Small intestine (tissue), 7 donors: ENCODE measurements at regions not wholly inside any gene's neighbourhood (a gene's known extent, or its start where the extent isn't known, plus 50 kb on each side); places are given as distances from the start of the nearest gene placed in this dataset.
A peak's percentile ranks its signal among the peaks of the same experiment; 100 is the strongest.
"Not testable (repeated sequence)": the region's sequence is repeated elsewhere in the genome, so short reads cannot be mapped to it uniquely, and the experiment has no call there.

Experiments used
- DNase-seq, 2 donors: peaks; one replicate each; pipeline versions ENCODE4 v3.0.0 to v3.0.0-alpha.2; 2013
- FAIRE-seq: peaks from 2 replicates; lab custom pipeline; 2012; peaks lifted over from hg19 to GRCh38; lab: Jason Lieb, UNC
- H3K27ac ChIP-seq, 3 donors: one replicate each; pipeline ENCODE4 v1.5.1; 2013; ENCODE audit warnings: low read length in 2 of 3, mild to moderate bottlenecking in 2 of 3, control low read depth in 1 of 3, inconsistent platforms in 1 of 3, low read depth in 1 of 3, moderate library complexity in 1 of 3
- H3K27me3 ChIP-seq, 3 donors: one replicate each; pipeline ENCODE4 v1.6.1; 2013; ENCODE audit warnings: low read length in 3 of 3, inconsistent platforms in 1 of 3; ENCODE audit not compliant: control insufficient read depth in 3 of 3, insufficient read depth in 3 of 3
- H3K36me3 ChIP-seq, 3 donors: one replicate each; pipeline ENCODE4 v1.6.1; 2013; ENCODE audit warnings: low read length in 3 of 3, inconsistent platforms in 1 of 3, low read depth in 1 of 3, mild to moderate bottlenecking in 1 of 3, moderate library complexity in 1 of 3; ENCODE audit not compliant: control insufficient read depth in 3 of 3, insufficient read depth in 2 of 3
- H3K4me1 ChIP-seq, 3 donors: one replicate each; pipeline ENCODE4 v1.6.1; 2013; ENCODE audit warnings: low read length in 2 of 3, inconsistent platforms in 1 of 3, low read depth in 1 of 3, mild to moderate bottlenecking in 1 of 3, moderate library complexity in 1 of 3; ENCODE audit not compliant: control insufficient read depth in 3 of 3, insufficient read depth in 2 of 3
- H3K4me3 ChIP-seq, 3 donors: one replicate each; pipeline ENCODE4 v1.5.1; 2013; ENCODE audit warnings: low read length in 3 of 3, control low read depth in 1 of 3, inconsistent platforms in 1 of 3, low read depth in 1 of 3, mild to moderate bottlenecking in 1 of 3, moderate library complexity in 1 of 3
- H3K9me3 ChIP-seq, 2 donors: one replicate each; pipeline ENCODE4 v1.6.1; 2013; ENCODE audit warnings: low read depth in 1 of 2, low read length in 1 of 2; ENCODE audit not compliant: control insufficient read depth in 2 of 2, insufficient read depth in 1 of 2
- WGBS, 3 donors: extraction: QIAGEN DNeasy Blood & Tissue Kit; methylation state at CpG; one replicate each; pipeline ENCODE4 v1.1.7; 2013; 5-methylcytosine and 5-hydroxymethylcytosine counted together
- donor health status: healthy with polysubstance abuse.
- donor health status: control.
- donor health status: control.
- donor health status: Bipolar disorder and iron deficiency.
- donor health status: healthy.

DNA sequence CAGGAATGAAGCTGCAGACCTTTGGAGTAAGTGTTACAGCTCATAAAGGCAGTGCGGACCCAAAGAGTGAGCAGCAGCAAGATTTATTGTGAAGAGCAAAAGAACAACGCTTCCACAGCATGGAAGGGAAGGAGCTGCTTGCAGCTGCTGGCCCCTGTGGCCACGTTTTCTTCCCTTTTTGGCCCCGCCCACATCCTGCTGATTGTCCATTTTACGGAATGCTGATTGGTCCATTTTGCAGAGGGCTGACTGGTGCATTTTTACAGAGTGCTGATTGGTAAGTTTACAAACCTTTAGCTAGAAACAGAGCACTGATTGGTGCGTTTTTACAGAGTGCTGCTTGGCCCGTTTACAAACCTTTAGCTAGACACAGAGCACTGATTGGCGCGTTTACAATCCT, 841.5 kb downstream of the CDH11 start:
- Histone ChIP-seq H3K4me3 (no peak overlapping the region), H3K27ac (no peak overlapping the region), H3K36me3 (no peaks in the 10 kb centered on the region), H3K4me1 (no peaks in the 10 kb centered on the region), H3K9me3 (no peaks in the 10 kb centered on the region), H3K27me3 (no peaks in the 10 kb centered on the region)
- FAIRE-seq (no peak), DNase-seq (no peak)
- WGBS, 3 donors = 69 to 76% (median 72%) methylated on average over 9 of the region's 9 CpGs

DNA sequence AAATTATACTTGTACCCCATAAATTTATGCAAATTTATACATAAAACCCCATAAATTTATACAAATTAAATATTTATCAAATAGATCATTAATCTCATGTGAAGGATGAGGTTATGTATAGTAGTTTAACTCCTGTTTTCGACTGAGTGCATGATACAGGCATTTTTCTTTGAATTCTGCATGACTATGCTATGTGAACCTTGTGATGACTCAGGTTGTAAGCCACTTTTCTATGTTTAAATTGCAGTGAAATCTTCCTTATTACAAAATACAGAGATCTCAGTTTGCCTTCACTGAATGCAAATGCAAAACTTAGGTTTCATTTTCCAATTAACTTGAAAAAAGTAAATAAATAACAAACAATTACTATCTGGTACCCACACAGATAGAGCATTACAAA, 843.7 kb downstream of the CDH11 start:
- Histone ChIP-seq H3K4me3 (no peak overlapping the region), H3K4me1 (no peaks in the 10 kb centered on the region), H3K9me3 (no peaks in the 10 kb centered on the region), H3K27ac (no peak overlapping the region), H3K36me3 (no peaks in the 10 kb centered on the region), H3K27me3 (no peaks in the 10 kb centered on the region)
- 37 to 59% (median 42%) methylated on average over 1 of the region's 1 CpG for WGBS, 3 donors
- DNase-seq (no peak), FAIRE-seq (no peak)

DNA sequence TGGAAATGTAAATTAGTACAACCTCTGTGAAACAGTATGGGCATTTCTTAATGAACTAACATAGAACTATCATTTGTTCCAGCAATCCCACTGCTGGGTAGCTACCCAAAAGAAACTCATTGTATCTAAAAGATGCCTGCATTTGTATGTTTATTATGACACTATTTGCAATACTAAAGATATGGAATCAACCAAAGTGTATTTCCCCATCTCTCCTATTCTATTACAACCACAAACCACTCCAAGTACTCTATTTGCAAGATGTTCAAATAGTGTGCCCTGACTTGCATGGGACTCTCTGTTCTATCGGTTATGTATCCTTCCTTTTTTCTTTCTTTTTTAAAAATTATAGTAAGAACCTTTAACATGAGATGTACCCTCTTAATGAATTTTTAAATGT, 845.2 kb downstream of the CDH11 start:
- Histone ChIP-seq H3K36me3 (no peaks in the 10 kb centered on the region), H3K9me3 (no peaks in the 10 kb centered on the region), H3K4me1 (no peaks in the 10 kb centered on the region), H3K4me3 (no peak overlapping the region), H3K27me3 (no peaks in the 10 kb centered on the region), H3K27ac (no peak overlapping the region)
- no peak for FAIRE-seq
- no peak for DNase-seq
- WGBS, 3 donors = 86 to 95% (median 89%) methylated on average over 1 of the region's 1 CpG

DNA sequence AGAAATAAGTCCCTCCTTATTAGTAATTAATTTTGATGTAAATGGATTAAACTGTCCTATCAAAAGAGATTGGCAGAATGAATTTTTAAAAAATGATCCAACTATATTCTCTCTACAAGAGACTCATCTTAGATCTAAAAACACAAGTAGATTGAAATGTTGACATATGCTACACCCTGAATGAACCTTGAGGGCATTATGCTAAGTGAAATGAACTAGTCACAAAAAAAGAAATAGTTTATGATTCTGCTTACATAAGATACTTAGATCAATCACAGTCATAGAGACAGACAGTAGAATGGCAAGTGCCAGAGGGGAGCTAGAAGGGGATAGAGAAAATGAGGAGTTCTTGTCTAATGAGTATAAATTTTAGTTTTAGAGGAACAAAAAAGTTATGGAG, 849.8 kb downstream of the CDH11 start:
- H3K36me3 ChIP-seq = no peaks in the 10 kb centered on the region
- no peak overlapping the region for H3K27ac ChIP-seq
- peaks cover 0 to 2% of the 10 kb centered on the region in 2 donors for H3K9me3 ChIP-seq
- H3K4me3 ChIP-seq = no peak overlapping the region
- FAIRE-seq (no peak), DNase-seq (no peak)
- no peaks in the 10 kb centered on the region for H3K4me1 ChIP-seq
- no peaks in the 10 kb centered on the region for H3K27me3 ChIP-seq

DNA sequence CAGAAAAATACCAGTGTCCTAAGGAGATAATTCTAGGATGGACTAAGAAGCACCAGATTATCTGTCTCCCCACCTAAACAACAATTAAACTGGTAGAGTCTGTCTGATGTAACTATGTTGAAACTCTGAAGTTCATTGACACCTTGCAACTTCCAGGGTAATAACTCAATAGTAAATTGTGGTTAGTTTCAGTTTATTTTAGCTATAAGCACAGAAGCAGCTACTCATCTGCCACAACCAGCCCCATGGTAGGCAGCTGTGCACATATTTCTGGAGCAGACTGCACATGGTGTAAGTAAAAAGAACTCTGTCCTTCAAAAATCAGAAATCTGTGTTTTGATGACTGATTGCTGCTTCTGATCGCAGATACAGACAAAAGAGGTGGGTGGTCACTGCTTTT, 852.1 kb downstream of the CDH11 start:
- H3K4me1 ChIP-seq = no peaks in the 10 kb centered on the region
- FAIRE-seq (no peak), DNase-seq (peak in 1 of 2 donors; percentile 24)
- H3K9me3 ChIP-seq = peaks cover 0 to 2% of the 10 kb centered on the region in 2 donors
- H3K36me3 ChIP-seq = no peaks in the 10 kb centered on the region
- H3K27ac ChIP-seq = no peak overlapping the region
- WGBS, 3 donors = 64 to 84% (median 69%) methylated on average over 1 of the region's 1 CpG
- no peaks in the 10 kb centered on the region for H3K27me3 ChIP-seq
- no peak overlapping the region for H3K4me3 ChIP-seq

DNA sequence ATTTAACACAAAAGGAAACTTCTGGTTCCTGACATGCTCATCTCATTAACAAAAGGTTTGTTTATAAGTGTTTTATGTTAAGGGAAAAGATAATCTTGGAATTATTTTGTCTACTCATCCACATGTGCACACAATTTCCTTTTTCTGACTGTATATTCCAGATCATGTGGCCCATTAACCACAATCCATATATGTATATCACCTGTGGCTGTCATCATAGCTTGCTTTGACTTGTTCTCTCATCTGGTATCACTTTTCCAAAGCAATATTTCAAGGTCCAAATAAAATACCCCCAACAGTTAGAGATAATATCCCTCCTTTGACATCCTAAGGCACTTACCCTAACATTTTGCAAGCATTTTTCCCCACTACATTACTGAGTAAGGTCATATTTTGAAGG, 856.1 kb downstream of the CDH11 start:
- H3K27me3 ChIP-seq = no peaks in the 10 kb centered on the region
- no peak for FAIRE-seq
- no peak overlapping the region for H3K4me3 ChIP-seq

DNA sequence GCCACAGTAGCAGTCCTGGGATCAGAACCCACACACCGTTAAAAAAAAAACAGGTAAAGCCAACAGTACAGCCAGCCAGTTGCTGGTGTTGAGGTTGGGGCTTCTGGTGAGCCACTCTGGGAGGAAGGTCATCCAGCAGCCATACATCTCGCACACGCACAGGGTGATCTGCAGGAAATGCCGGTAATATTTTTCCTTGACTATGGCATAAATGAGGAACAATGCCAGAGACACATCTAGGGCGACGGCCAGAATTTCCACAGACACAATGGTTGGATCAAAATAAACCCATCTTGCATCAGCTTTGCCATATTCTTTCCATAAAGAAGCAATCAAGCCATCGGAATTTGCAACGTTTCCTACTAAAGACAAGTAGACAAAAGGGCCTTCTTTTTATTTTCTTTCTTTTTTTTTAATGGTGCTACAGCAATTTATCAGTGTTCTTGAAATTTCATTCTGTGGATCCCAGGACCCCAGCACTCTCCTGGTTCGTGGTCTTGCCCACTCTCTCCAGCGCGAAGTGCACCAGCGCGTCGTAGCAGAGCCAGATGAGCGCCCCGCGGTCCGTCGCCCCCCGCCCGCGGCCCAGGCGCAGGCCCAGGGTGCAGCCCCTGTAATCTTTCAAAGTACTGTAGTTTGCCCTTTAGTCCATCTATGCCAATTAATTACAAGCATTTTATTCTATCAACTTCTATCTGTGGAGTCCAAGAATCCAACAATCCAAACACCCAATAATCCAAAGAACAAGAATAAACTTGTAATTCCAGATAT, 861.0 kb downstream of the CDH11 start:
- H3K27me3 ChIP-seq, H3K4me3 ChIP-seq, FAIRE-seq, H3K27ac ChIP-seq, H3K9me3 ChIP-seq, DNase-seq, H3K4me1 ChIP-seq, H3K36me3 ChIP-seq: not testable (repeated sequence)
- 93% methylated on average over 23 of the region's 23 CpGs for WGBS, 3 donors

More for the DNA sequence above, 856.1 kb downstream of the CDH11 start:
- Histone ChIP-seq H3K4me1 (no peaks in the 10 kb centered on the region), H3K9me3 (peaks cover 0 to 2% of the 10 kb centered on the region in 2 donors), H3K36me3 (no peaks in the 10 kb centered on the region), H3K27ac (no peak overlapping the region)
- DNase-seq = no peak

DNA sequence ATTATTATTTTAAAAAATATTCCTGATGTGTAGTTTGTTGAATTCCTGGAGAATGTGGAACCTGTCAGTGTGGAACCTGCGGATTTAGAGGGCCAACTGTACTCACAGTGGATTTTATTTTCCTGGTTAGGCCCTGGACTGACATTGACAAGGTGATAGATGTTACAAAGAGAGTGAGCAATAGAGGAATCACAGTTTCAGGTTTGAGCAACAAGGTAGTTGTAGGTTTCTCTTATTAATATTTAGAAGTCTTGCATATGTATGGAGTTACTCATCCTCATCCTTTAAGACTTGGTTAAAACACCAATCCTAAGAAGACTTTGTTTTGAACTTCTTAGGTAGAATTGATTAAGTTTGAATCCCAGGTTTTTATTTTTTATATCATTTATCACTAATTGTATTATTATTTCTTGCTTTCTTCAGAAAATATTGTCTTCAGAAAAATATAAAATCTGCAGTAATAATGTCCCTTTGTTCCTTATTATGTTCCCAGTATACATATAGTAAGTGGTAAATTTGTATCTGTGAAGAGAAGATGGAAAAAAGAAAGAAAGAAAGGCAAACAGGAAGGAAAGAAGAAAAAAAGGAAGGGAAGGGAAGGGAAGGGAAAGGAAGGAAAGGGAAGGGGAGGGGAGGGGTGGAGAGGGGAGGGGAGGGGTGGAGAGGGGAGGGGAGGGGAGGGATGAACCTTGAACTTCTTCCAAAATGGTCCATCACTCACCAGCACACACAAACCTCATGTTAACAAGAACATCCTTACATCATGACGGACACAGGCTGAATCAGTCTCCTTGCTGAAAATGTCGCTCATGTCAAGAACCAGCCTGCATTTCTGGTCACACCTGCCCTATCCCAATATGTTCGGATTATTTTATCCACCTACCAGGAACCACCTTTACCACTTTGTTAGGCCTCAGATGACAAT, 867.2 kb downstream of the CDH11 start:
- WGBS, 3 donors = 82 to 91% (median 83%) methylated on average over 4 of the region's 4 CpGs
- Histone ChIP-seq H3K36me3 (no peaks in the 10 kb centered on the region), H3K9me3 (no peaks in the 10 kb centered on the region), H3K27ac (no peak overlapping the region), H3K27me3 (no peaks in the 10 kb centered on the region), H3K4me3 (no peak overlapping the region), H3K4me1 (no peaks in the 10 kb centered on the region)
- DNase-seq (no peak), FAIRE-seq (peak; percentile 10)
